H9 (cell line): ENCODE measurements at regions not wholly inside any gene's neighbourhood (a gene's known extent, or its start where the extent isn't known, plus 50 kb on each side); places are given as distances from the start of the nearest gene placed in this dataset.

Experiments used
- DNase-seq: peaks from one replicate; pipeline ENCODE4 v3.0.0-alpha.2; 2017
- H2AFZ ChIP-seq: one replicate; pipeline ENCODE4 v1.6.1; 2013; ENCODE audit warnings: mild to moderate bottlenecking, low read length, control low read depth, moderate library complexity
- H2AK5ac ChIP-seq: 2 replicates; pipeline ENCODE4 v1.6.1; 2013; ENCODE audit warnings: low read length, control low read depth, mixed read lengths; ENCODE audit not compliant: insufficient read length
- H2BK120ac ChIP-seq: one replicate; pipeline ENCODE4 v1.6.1; 2013; ENCODE audit warnings: low read depth, mild to moderate bottlenecking, low read length, control low read depth, inconsistent platforms; ENCODE audit not compliant: poor library complexity, severe bottlenecking
- H2BK12ac ChIP-seq: 2 replicates; pipeline ENCODE4 v1.6.1; 2013; ENCODE audit warnings: low read length, control low read depth, mixed read lengths, low read depth; ENCODE audit not compliant: insufficient read length
- H2BK15ac ChIP-seq: 2 replicates; pipeline ENCODE4 v1.6.1; 2013; ENCODE audit warnings: low read depth, low read length, control low read depth
- H2BK20ac ChIP-seq: one replicate; pipeline ENCODE4 v1.6.1; 2013; ENCODE audit warnings: low read depth, mild to moderate bottlenecking, low read length, control low read depth, inconsistent platforms; ENCODE audit not compliant: poor library complexity, severe bottlenecking
- H2BK5ac ChIP-seq: 2 replicates; pipeline ENCODE4 v1.6.1; 2013; ENCODE audit warnings: low read length, control low read depth, mixed read lengths; ENCODE audit not compliant: insufficient read length
- H3K14ac ChIP-seq: 2 replicates; pipeline ENCODE4 v1.6.1; 2013; ENCODE audit warnings: low read length, control low read depth; ENCODE audit not compliant: insufficient read depth
- H3K18ac ChIP-seq: 2 replicates; pipeline ENCODE4 v1.6.1; 2013; ENCODE audit warnings: low read depth, mild to moderate bottlenecking, mixed read lengths, low read length, control low read depth; ENCODE audit not compliant: insufficient read length
- H3K23ac ChIP-seq: 2 replicates; pipeline ENCODE4 v1.6.1; 2013; ENCODE audit warnings: low read length, control low read depth, mixed read lengths, low read depth; ENCODE audit not compliant: insufficient read length
- H3K23me2 ChIP-seq: 2 replicates; pipeline ENCODE4 v1.6.1; 2013; ENCODE audit warnings: low read depth, mild to moderate bottlenecking, mixed read lengths, low read length, control low read depth; ENCODE audit not compliant: insufficient read length, poor library complexity, severe bottlenecking
- H3K27ac ChIP-seq: 2 replicates; pipeline ENCODE4 v1.5.1; 2013; ENCODE audit warnings: low read length, control low read depth, mixed read lengths, low read depth; ENCODE audit not compliant: insufficient read length
- H3K27me3 ChIP-seq: 2 replicates; pipeline ENCODE4 v1.6.1; 2013; ENCODE audit warnings: low read length, control low read depth, inconsistent platforms; ENCODE audit not compliant: insufficient read depth
- H3K4ac ChIP-seq: 2 replicates; pipeline ENCODE4 v1.6.1; 2013; ENCODE audit warnings: low read depth, mild to moderate bottlenecking, control low read depth, inconsistent platforms, low read length, moderate library complexity
- H3K4me1 ChIP-seq: 2 replicates; pipeline ENCODE4 v1.6.1; 2013; ENCODE audit warnings: low read length, control low read depth, inconsistent platforms; ENCODE audit not compliant: insufficient read depth
- H3K4me2 ChIP-seq: 2 replicates; pipeline ENCODE4 v1.6.1; 2013; ENCODE audit warnings: low read length, control low read depth, mixed read lengths; ENCODE audit not compliant: insufficient read length, insufficient read depth
- H3K56ac ChIP-seq: 2 replicates; pipeline ENCODE4 v1.6.1; 2013; ENCODE audit warnings: low read depth, mild to moderate bottlenecking, mixed read lengths, low read length, control low read depth; ENCODE audit not compliant: insufficient read length
- H3K79me1 ChIP-seq: 2 replicates; pipeline ENCODE4 v1.6.1; 2013; ENCODE audit warnings: low read depth, mild to moderate bottlenecking, moderate library complexity, low read length, control low read depth, inconsistent platforms; ENCODE audit not compliant: insufficient read depth, poor library complexity, severe bottlenecking
- H3K79me2 ChIP-seq: 2 replicates; pipeline ENCODE4 v1.6.1; 2013; ENCODE audit warnings: low read length, control low read depth, inconsistent platforms; ENCODE audit not compliant: insufficient read depth
- H3K9ac ChIP-seq: 2 replicates; pipeline ENCODE4 v1.6.1; 2013; ENCODE audit warnings: low read length, control low read depth, mixed read lengths; ENCODE audit not compliant: insufficient read length; ENCODE audit errors: extremely low read depth
- H3K9me3 ChIP-seq: one replicate; pipeline ENCODE4 v1.6.1; 2013; ENCODE audit warnings: low read depth, low read length, inconsistent platforms; ENCODE audit not compliant: control insufficient read depth
- H3T11ph ChIP-seq: one replicate; pipeline ENCODE4 v1.6.1; 2013; ENCODE audit warnings: mild to moderate bottlenecking, low read length, control low read depth, inconsistent platforms
- H4K20me1 ChIP-seq: one replicate; pipeline ENCODE4 v1.6.1; 2013; ENCODE audit not compliant: control insufficient read depth, insufficient read length, insufficient read depth
- H4K5ac ChIP-seq: 2 replicates; pipeline ENCODE4 v1.6.1; 2013; ENCODE audit warnings: low read depth, mild to moderate bottlenecking, mixed read lengths, low read length, control low read depth; ENCODE audit not compliant: insufficient read length
- H4K8ac ChIP-seq: replicated peaks from 2 replicates; pipeline ENCODE4 v1.6.1; 2013; ENCODE audit warnings: low read length, control low read depth, mixed read lengths, low read depth; ENCODE audit not compliant: insufficient read length
- H4K91ac ChIP-seq: 2 replicates; pipeline ENCODE4 v1.6.1; 2013; ENCODE audit warnings: low read depth, mild to moderate bottlenecking, moderate library complexity, mixed read lengths, low read length, control low read depth; ENCODE audit not compliant: insufficient read length
- H3K27ac Mint-ChIP-seq, 3 experiments: 2 replicates in 2 of 3; 3 replicates in 1 of 3; pipeline ENCODE4 v1.8.0; 2020 to 2021; ENCODE audit warnings: mixed read lengths in 3 of 3, mild to moderate bottlenecking in 1 of 3, moderate library complexity in 1 of 3
- H3K27me3 Mint-ChIP-seq: 2 replicates; pipeline ENCODE4 v1.8.0; 2021; ENCODE audit warnings: low read depth, mild to moderate bottlenecking, moderate library complexity, mixed read lengths
- H3K36me3 Mint-ChIP-seq, 3 experiments: 2 replicates in 2 of 3; 3 replicates in 1 of 3; pipeline ENCODE4 v1.8.0; 2020 to 2021; ENCODE audit warnings: low read depth in 3 of 3, mixed read lengths in 3 of 3; ENCODE audit not compliant: insufficient read depth in 1 of 3
- H3K4me1 Mint-ChIP-seq, 2 experiments: 2 replicates each; pipeline ENCODE4 v1.8.0; 2020; ENCODE audit warnings: mixed read lengths in 2 of 2
- H3K4me3 Mint-ChIP-seq, 2 experiments: 2 replicates in 1 of 2; 3 replicates in 1 of 2; pipeline ENCODE4 v1.8.0; 2020 to 2021; ENCODE audit warnings: mild to moderate bottlenecking in 2 of 2, mixed read lengths in 2 of 2, moderate library complexity in 1 of 2
- H3K9me3 Mint-ChIP-seq, 2 experiments: 2 replicates in 1 of 2; 3 replicates in 1 of 2; pipeline ENCODE4 v1.8.0; 2020; ENCODE audit warnings: mild to moderate bottlenecking in 2 of 2, mixed read lengths in 2 of 2, moderate library complexity in 1 of 2
- CTCF ChIP-seq: fragments of 200-600 bp; sonication (generic); conservative IDR thresholded peaks from 3 replicates; pipeline ENCODE4 v1.8.0; 2021; ENCODE audit warnings: antibody characterized with exemption, mild to moderate bottlenecking
- WGBS: extraction: QIAGEN DNeasy Blood & Tissue Kit; methylation state at CpG from one replicate; pipeline ENCODE4 v1.1.7; 2013; ENCODE audit warnings: missing lambda C conversion rate, low lambda C conversion rate, mixed read lengths; ENCODE audit not compliant: insufficient read length; ENCODE audit errors: extremely low coverage; 5-methylcytosine and 5-hydroxymethylcytosine counted together

- no peak overlapping the region for H4K5ac ChIP-seq
- no peak overlapping the region for H3K23ac ChIP-seq
- no peak overlapping the region for H2BK120ac ChIP-seq
- H3K27ac ChIP-seq: no peak overlapping the region
- no peak overlapping the region for H2BK5ac ChIP-seq
- Mint-ChIP-seq H3K27me3 (no peaks in the 10 kb centered on the region), H3K4me1 (peaks cover 0 to 4% of the 10 kb centered on the region in 2 experiments; a peak in 2 of 4 replicates), H3K36me3 (no peaks in the 10 kb centered on the region; a peak in 1 of 7 replicates), H3K9me3 (no peaks in the 10 kb centered on the region), H3K27ac (no peak overlapping the region; a peak in 1 of 7 replicates), H3K4me3 (no peak overlapping the region)
- no peak overlapping the region for H3K9ac ChIP-seq
- H2AFZ ChIP-seq: no peak overlapping the region
- no peak overlapping the region for H3K14ac ChIP-seq
- no peak overlapping the region for H3K18ac ChIP-seq
- no peaks in the 10 kb centered on the region for H3K79me1 ChIP-seq
- DNase-seq: no peak
- no peak overlapping the region for H3T11ph ChIP-seq
- no peak overlapping the region for H3K4me2 ChIP-seq
- no peak for TF ChIP-seq CTCF
- no peaks in the 10 kb centered on the region; the same call in 1 of the 2 replicates for H3K27me3 ChIP-seq
- H3K4ac ChIP-seq: no peak overlapping the region
- H3K23me2 ChIP-seq: no peaks in the 10 kb centered on the region
- no peak overlapping the region for H4K91ac ChIP-seq
- H4K8ac ChIP-seq: no peak overlapping the region
- no peaks in the 10 kb centered on the region for H3K79me2 ChIP-seq
- H2AK5ac ChIP-seq: no peak overlapping the region
- H3K4me1 ChIP-seq: no peaks in the 10 kb centered on the region
- H2BK15ac ChIP-seq: no peak overlapping the region
- no peak overlapping the region for H3K56ac ChIP-seq
- H2BK12ac ChIP-seq: no peak overlapping the region
- H3K9me3 ChIP-seq: no peaks in the 10 kb centered on the region
- no CpG with 5 or more reads among the region's 9 CpGs for WGBS
- no peaks in the 10 kb centered on the region for H4K20me1 ChIP-seq
- H2BK20ac ChIP-seq: no peak overlapping the region
These were observed 88.6 kb upstream of the HAAO start for GRCh38 chr2:42880738-42881690.
